MCF 10A (cell line): ENCODE measurements at regions not wholly inside any gene's neighbourhood (a gene's known extent, or its start where the extent isn't known, plus 50 kb on each side); places are given as distances from the start of the nearest gene placed in this dataset.

Experiments
- BruUV-seq: library from RNA; stranded (reverse); fragments of 400-500 nt; replicated peaks from 2 replicates; lab custom pipeline; 2021; lab: Mats Ljungman, UMichigan
- CTCF ChIA-PET: fragments of 300-600 bp; sonication (Branson Sonifier 250); formaldehyde crosslinking; extraction: SDS; loops from one replicate; lab custom pipeline; 2021; ENCODE audit warnings: antibody characterized with exemption, inconsistent platforms; lab: Yijun Ruan, JAX
- POLR2A ChIA-PET: fragments of 300-600, 350-650 bp; sonication (Branson Sonifier 250); formaldehyde crosslinking; extraction: SDS; loops from one replicate; lab custom pipeline; 2020; ENCODE audit warnings: antibody characterized with exemption, inconsistent platforms; lab: Yijun Ruan, JAX
- DNase-seq: peaks from one replicate; pipeline ENCODE4 v3.0.0-alpha.2; 2018; ENCODE audit not compliant: unreplicated experiment
- H3K27ac Mint-ChIP-seq: one replicate; pipeline ENCODE4 v1.8.0; 2022; ENCODE audit warnings: mild to moderate bottlenecking, low read depth, mixed read lengths; ENCODE audit not compliant: unreplicated experiment
- H3K27me3 Mint-ChIP-seq: one replicate; pipeline ENCODE4 v1.8.0; 2022; ENCODE audit warnings: mixed read lengths; ENCODE audit not compliant: insufficient read depth, unreplicated experiment
- H3K36me3 Mint-ChIP-seq: one replicate; pipeline ENCODE4 v1.8.0; 2022; ENCODE audit warnings: mild to moderate bottlenecking, moderate library complexity, mixed read lengths; ENCODE audit not compliant: insufficient read depth, unreplicated experiment
- H3K4me1 Mint-ChIP-seq: one replicate; pipeline ENCODE4 v1.8.0; 2022; ENCODE audit warnings: mixed read lengths; ENCODE audit not compliant: insufficient read depth, unreplicated experiment
- H3K4me3 Mint-ChIP-seq: one replicate; pipeline ENCODE4 v1.8.0; 2022; ENCODE audit warnings: mild to moderate bottlenecking, moderate library complexity, mixed read lengths; ENCODE audit not compliant: unreplicated experiment
- H3K9me3 Mint-ChIP-seq: one replicate; pipeline ENCODE4 v1.8.0; 2022; ENCODE audit warnings: mixed read lengths; ENCODE audit not compliant: unreplicated experiment
- intact Hi-C: fragments of 100-400 bp; cut with micrococcal nuclease; formaldehyde crosslinking; loops from 2 replicates; pipeline ENCODE4 v1.14.1; 2022
- TF ChIP-seq, protein P1 (sequence below): fragments of 200-600 bp; IDR thresholded peaks from one replicate; pipeline ENCODE4 v1.8.0; 2022; ENCODE audit warnings: antibody characterized with exemption, mild to moderate bottlenecking; ENCODE audit not compliant: unreplicated experiment

DNA sequence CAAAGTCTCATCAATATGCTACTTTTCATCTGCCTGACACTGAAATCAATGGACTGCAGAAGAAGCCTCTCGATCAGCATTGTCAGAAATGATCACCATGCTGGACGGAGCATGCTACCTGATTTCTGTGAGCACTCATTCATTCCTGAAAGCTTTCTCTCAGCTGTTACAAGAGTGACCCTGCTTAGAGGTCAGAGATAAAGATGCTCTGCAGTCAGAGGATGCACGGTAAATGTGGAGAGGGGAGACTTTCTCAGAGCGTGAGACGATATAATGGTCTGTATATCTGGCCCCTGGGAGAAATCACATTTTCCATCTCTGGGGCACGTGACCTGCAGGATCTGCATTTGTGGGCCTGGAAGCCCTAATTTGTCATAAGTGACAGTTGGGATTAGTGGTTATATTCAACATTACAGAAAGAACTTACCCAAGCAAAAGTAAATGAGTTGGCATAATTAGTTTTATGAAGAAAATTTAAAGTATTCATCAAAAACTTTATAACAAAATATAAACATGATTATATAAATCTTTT is 125.6 kb upstream of the TTC29 start:
- no TSS peak for BruUV-seq
- DNase-seq = no peak
- ChIA-PET CTCF (interaction anchor here (1.7 kb wide), 1 partner anchor 53 kb away, joined by 6 read pairs; no protein-coding TSS in a partner anchor), POLR2A (no interaction called here)
- H3K4me3 Mint-ChIP-seq = no peak overlapping the region
- intact Hi-C loops = no loop called here
- no peaks in the 10 kb centered on the region for H3K36me3 Mint-ChIP-seq
- H3K27ac Mint-ChIP-seq = no peak overlapping the region
- no peaks in the 10 kb centered on the region for H3K27me3 Mint-ChIP-seq
- no peaks in the 10 kb centered on the region for H3K9me3 Mint-ChIP-seq
- H3K4me1 Mint-ChIP-seq = no peaks in the 10 kb centered on the region
- TF ChIP-seq, protein P1, sequence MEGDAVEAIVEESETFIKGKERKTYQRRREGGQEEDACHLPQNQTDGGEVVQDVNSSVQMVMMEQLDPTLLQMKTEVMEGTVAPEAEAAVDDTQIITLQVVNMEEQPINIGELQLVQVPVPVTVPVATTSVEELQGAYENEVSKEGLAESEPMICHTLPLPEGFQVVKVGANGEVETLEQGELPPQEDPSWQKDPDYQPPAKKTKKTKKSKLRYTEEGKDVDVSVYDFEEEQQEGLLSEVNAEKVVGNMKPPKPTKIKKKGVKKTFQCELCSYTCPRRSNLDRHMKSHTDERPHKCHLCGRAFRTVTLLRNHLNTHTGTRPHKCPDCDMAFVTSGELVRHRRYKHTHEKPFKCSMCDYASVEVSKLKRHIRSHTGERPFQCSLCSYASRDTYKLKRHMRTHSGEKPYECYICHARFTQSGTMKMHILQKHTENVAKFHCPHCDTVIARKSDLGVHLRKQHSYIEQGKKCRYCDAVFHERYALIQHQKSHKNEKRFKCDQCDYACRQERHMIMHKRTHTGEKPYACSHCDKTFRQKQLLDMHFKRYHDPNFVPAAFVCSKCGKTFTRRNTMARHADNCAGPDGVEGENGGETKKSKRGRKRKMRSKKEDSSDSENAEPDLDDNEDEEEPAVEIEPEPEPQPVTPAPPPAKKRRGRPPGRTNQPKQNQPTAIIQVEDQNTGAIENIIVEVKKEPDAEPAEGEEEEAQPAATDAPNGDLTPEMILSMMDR = no peak

DNA sequence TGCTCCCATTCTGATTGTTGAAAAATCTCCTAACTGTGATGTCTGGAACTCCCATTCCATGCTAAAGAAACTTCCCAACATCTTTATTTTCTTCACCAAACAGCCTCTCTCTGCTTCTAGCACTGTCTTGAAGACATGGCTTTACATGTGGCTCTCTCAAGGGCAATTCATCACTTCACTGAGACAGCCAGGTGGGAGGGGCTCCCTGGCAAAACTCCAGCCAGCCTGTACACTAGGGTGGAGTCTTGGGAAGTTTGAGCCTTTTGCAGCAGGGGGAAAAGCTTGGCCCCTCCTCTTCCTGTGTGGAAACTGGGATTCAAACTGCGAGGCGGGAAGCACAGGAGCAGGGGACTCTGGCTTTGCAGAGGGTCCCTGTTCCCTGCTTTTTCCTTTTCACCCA is 130.5 kb upstream of the TTC29 start:
- peak; percentile 30 for DNase-seq
- no peak overlapping the region for H3K27ac Mint-ChIP-seq
- TF ChIP-seq, protein P1 = no peak
- peaks cover 7% of the 10 kb centered on the region for H3K9me3 Mint-ChIP-seq
- H3K36me3 Mint-ChIP-seq = no peaks in the 10 kb centered on the region
- peaks cover 24% of the 10 kb centered on the region for H3K4me1 Mint-ChIP-seq
- no peaks in the 10 kb centered on the region for H3K27me3 Mint-ChIP-seq
- intact Hi-C loops = no loop called here
- CTCF ChIA-PET = interaction anchor here (1.4 to 1.7 kb wide), 2 partner anchors 20 to 57 kb away, joined by 4 to 5 read pairs; no protein-coding TSS in a partner anchor
- no TSS peak for BruUV-seq
- POLR2A ChIA-PET = interaction anchor here (0.7 to 0.9 kb wide), 3 partner anchors 8 to 1883 kb away, joined by 3 read pairs; no protein-coding TSS in a partner anchor
- H3K4me3 Mint-ChIP-seq = no peak overlapping the region

DNA sequence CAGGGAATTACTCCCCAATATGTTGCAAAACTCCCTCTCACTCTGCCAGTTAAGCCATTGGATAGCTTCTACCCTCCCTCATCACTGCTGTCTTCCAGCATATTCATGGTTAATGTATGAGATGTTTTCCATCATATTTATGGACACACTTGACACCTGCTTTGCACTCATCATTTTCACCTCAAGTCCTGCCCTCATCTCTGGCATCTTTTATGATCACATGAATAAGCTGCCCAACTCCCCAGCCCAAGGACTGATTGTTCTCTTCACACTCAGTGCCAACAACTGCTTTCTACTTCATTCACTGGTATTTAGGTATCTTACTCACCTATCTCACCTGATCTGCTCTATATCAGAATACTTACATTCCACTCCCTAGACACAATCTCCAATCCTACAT is 131.1 kb upstream of the TTC29 start:
- intact Hi-C loops = no loop called here
- no peaks in the 10 kb centered on the region for H3K36me3 Mint-ChIP-seq
- TF ChIP-seq, protein P1 = no peak
- peaks cover 7% of the 10 kb centered on the region for H3K9me3 Mint-ChIP-seq
- no peaks in the 10 kb centered on the region for H3K27me3 Mint-ChIP-seq
- DNase-seq = no peak
- ChIA-PET CTCF (interaction anchor here (0.6 to 1.7 kb wide), 3 partner anchors 20 to 58 kb away, joined by 3 to 5 read pairs (median 4); no protein-coding TSS in a partner anchor), POLR2A (interaction anchor here (0.6 to 0.9 kb wide), 3 partner anchors 9 to 300 kb away, joined by 3 read pairs; no protein-coding TSS in a partner anchor)
- no peak overlapping the region for H3K4me3 Mint-ChIP-seq
- H3K27ac Mint-ChIP-seq = no peak overlapping the region
- H3K4me1 Mint-ChIP-seq = peaks cover 24% of the 10 kb centered on the region
- BruUV-seq = no TSS peak

DNA sequence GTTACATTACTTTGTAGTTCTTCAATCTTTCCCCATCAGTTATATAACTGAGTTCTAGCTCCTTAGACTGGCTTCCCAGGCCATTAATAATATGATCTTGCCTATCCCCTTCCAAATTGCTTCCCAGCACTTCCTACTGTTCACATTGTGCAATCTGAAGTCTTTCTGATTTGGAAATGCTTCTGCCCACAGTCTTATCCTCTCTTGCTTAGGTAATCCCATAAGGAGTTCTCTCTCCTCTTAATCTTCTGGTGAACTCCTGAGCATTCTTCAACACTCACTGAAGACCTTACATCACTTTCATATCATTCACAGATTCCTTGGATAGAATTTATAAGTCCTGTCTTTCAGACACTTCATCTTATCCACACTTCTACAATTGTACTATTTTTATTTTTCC is 132.7 kb upstream of the TTC29 start:
- ChIA-PET CTCF (no interaction called here), POLR2A (no interaction called here)
- intact Hi-C loops = no loop called here
- H3K27ac Mint-ChIP-seq = peak overlapping the region; percentile 14
- H3K9me3 Mint-ChIP-seq = peaks cover 7% of the 10 kb centered on the region
- no peak overlapping the region for H3K4me3 Mint-ChIP-seq
- peaks cover 24% of the 10 kb centered on the region for H3K4me1 Mint-ChIP-seq
- TF ChIP-seq, protein P1 = no peak
- no TSS peak for BruUV-seq
- no peaks in the 10 kb centered on the region for H3K36me3 Mint-ChIP-seq
- H3K27me3 Mint-ChIP-seq = no peaks in the 10 kb centered on the region
- peak; percentile 57 for DNase-seq
